Stimulated activated CD4-positive, alpha-beta T cell treated with anti-CD3 and anti-CD28 coated beads, Interleukin-4, amount 100 ng/mL, for 4 hours (primary cell): ENCODE measurements at regions not wholly inside any gene's neighbourhood (a gene's known extent, or its start where the extent isn't known, plus 50 kb on each side); places are given as distances from the start of the nearest gene placed in this dataset.

Experiments
- DNase-seq, 2 experiments: peaks; one replicate each; pipeline ENCODE4 v3.0.0-alpha.2; 2020

- DNase-seq: no peak
These were observed 177.0 kb upstream of the ERCC4 start for GRCh38 chr16:13742928-13743327.

GRCh38 chr16:13743571-13743970 lies 176.4 kb upstream of the ERCC4 start:
- DNase-seq: no peak

- DNase-seq: no peak
These were observed 163.4 kb upstream of the ERCC4 start for GRCh38 chr16:13756411-13757140.

GRCh38 chr16:13766334-13766733 lies 153.6 kb upstream of the ERCC4 start:
- DNase-seq: no peak

- DNase-seq: no peak
These were observed 152.7 kb upstream of the ERCC4 start for GRCh38 chr16:13767215-13767614.

GRCh38 chr16:13768471-13768870 lies 151.5 kb upstream of the ERCC4 start:
- no peak for DNase-seq

- DNase-seq: no peak
These were observed 149.5 kb upstream of the ERCC4 start for GRCh38 chr16:13770436-13770835.

GRCh38 chr16:13772782-13773181 lies 147.2 kb upstream of the ERCC4 start:
- DNase-seq: no peak

- DNase-seq: no peak
These were observed 140.3 kb upstream of the ERCC4 start for GRCh38 chr16:13779676-13780075.

- DNase-seq: no peak
These were observed 139.4 kb upstream of the ERCC4 start for GRCh38 chr16:13780406-13781168.

GRCh38 chr16:13781169-13781564 lies 138.8 kb upstream of the ERCC4 start:
- DNase-seq: no peak

- no peak for DNase-seq
These were observed 138.2 kb upstream of the ERCC4 start for GRCh38 chr16:13781575-13782338.

GRCh38 chr16:13791095-13791494 lies 128.9 kb upstream of the ERCC4 start:
- DNase-seq: no peak

- no peak for DNase-seq
These were observed 126.0 kb upstream of the ERCC4 start for GRCh38 chr16:13793841-13794409.

GRCh38 chr16:13795131-13795530 lies 124.8 kb upstream of the ERCC4 start:
- DNase-seq: no peak

GRCh38 chr16:13797718-13798117 lies 122.2 kb upstream of the ERCC4 start:
- no peak for DNase-seq

GRCh38 chr16:13798211-13798610 lies 121.7 kb upstream of the ERCC4 start:
- no peak for DNase-seq

GRCh38 chr16:13803974-13804373 lies 116.0 kb upstream of the ERCC4 start:
- no peak for DNase-seq

- DNase-seq: no peak
These were observed 114.0 kb upstream of the ERCC4 start for GRCh38 chr16:13805951-13806350.

- DNase-seq: no peak
These were observed 113.3 kb upstream of the ERCC4 start for GRCh38 chr16:13806671-13807070.

- DNase-seq: no peak
These were observed 111.9 kb upstream of the ERCC4 start for GRCh38 chr16:13808102-13808501.

- no peak for DNase-seq
These were observed 110.2 kb upstream of the ERCC4 start for GRCh38 chr16:13809765-13810164.

- DNase-seq: no peak
These were observed 108.1 kb upstream of the ERCC4 start for GRCh38 chr16:13811834-13812233.
